Karpas-422 (cell line): ENCODE measurements at regions not wholly inside any gene's neighbourhood (a gene's known extent, or its start where the extent isn't known, plus 50 kb on each side); places are given as distances from the start of the nearest gene placed in this dataset.

Source experiments
- DNase-seq: peaks from one replicate; pipeline ENCODE4 v3.0.0-alpha.2; 2015
- H2AFZ ChIP-seq: fragments of 200-600 bp; sonication (generic); 2 replicates; pipeline ENCODE4 v1.6.1; 2014; ENCODE audit warnings: antibody characterized with exemption, low read length, mixed read lengths
- H3K27ac ChIP-seq: fragments of 200-600 bp; sonication (generic); 2 replicates; pipeline ENCODE4 v1.5.1; 2014; ENCODE audit warnings: mild to moderate bottlenecking, low read length, moderate library complexity
- H3K27me3 ChIP-seq: fragments of 200-600 bp; sonication (generic); 2 replicates; pipeline ENCODE4 v1.6.1; 2014; ENCODE audit warnings: low read length, mixed read lengths
- H3K36me3 ChIP-seq: fragments of 200-600 bp; sonication (generic); 2 replicates; pipeline ENCODE4 v1.6.1; 2014; ENCODE audit warnings: low read length, mixed read lengths; ENCODE audit not compliant: insufficient read depth
- H3K4me1 ChIP-seq: fragments of 200-600 bp; sonication (generic); 2 replicates; pipeline ENCODE4 v1.6.1; 2014; ENCODE audit warnings: mild to moderate bottlenecking, low read length, mixed read lengths
- H3K4me2 ChIP-seq: fragments of 200-600 bp; sonication (generic); 2 replicates; pipeline ENCODE4 v1.6.1; 2014; ENCODE audit warnings: low read length, low read depth, mild to moderate bottlenecking; ENCODE audit not compliant: poor library complexity, severe bottlenecking
- H3K4me3 ChIP-seq: fragments of 200-600 bp; sonication (generic); 2 replicates; pipeline ENCODE4 v1.5.1; 2014; ENCODE audit warnings: mild to moderate bottlenecking, antibody characterized with exemption, low read length, mixed read lengths
- H3K79me2 ChIP-seq: fragments of 200-600 bp; sonication (generic); 2 replicates; pipeline ENCODE4 v1.6.1; 2014; ENCODE audit warnings: mild to moderate bottlenecking, low read length, mixed read lengths
- H3K9ac ChIP-seq: fragments of 200-600 bp; sonication (generic); 2 replicates; pipeline ENCODE4 v1.6.0; 2014; ENCODE audit warnings: low read length
- H3K9me2 ChIP-seq: fragments of 200-600 bp; sonication (generic), shearing (Covaris generic); replicated peaks from 2 replicates; pipeline ENCODE4 v1.6.0; 2014; ENCODE audit warnings: mild to moderate bottlenecking, low read length, moderate library complexity; ENCODE audit not compliant: insufficient read depth
- H3K9me3 ChIP-seq: fragments of 300-700, 200-600 bp; sonication (generic); 2 replicates; pipeline ENCODE4 v1.6.1; 2014; ENCODE audit warnings: low read length, mixed read lengths
- H4K20me1 ChIP-seq: fragments of 200-600 bp; sonication (generic); 2 replicates; pipeline ENCODE4 v1.6.1; 2014; ENCODE audit warnings: mild to moderate bottlenecking, antibody characterized with exemption, low read length, low read depth; ENCODE audit not compliant: insufficient read depth

- Histone ChIP-seq H3K4me1 (no peaks in the 10 kb centered on the region), H3K36me3 (no peaks in the 10 kb centered on the region), H3K9ac (no peak overlapping the region), H3K9me2 (no peaks in the 10 kb centered on the region), H3K4me3 (no peak overlapping the region), H3K79me2 (no peaks in the 10 kb centered on the region), H3K27ac (no peak overlapping the region), H3K27me3 (no peaks in the 10 kb centered on the region), H2AFZ (no peak overlapping the region), H3K4me2 (no peak overlapping the region), H3K9me3 (no peaks in the 10 kb centered on the region), H4K20me1 (no peaks in the 10 kb centered on the region)
- no peak for DNase-seq
Observed at GRCh38 chr12:102708108-102708507, 208.9 kb downstream of the PAH start.

- no peaks in the 10 kb centered on the region for H3K9me3 ChIP-seq
- H3K27ac ChIP-seq = no peak overlapping the region
- no peaks in the 10 kb centered on the region for H3K79me2 ChIP-seq
- H2AFZ ChIP-seq = no peak overlapping the region
- H3K27me3 ChIP-seq = no peaks in the 10 kb centered on the region
- H3K9ac ChIP-seq = no peak overlapping the region
- H3K4me1 ChIP-seq = no peaks in the 10 kb centered on the region
- no peak overlapping the region for H3K4me2 ChIP-seq
- no peaks in the 10 kb centered on the region for H3K36me3 ChIP-seq
- H3K9me2 ChIP-seq = no peaks in the 10 kb centered on the region
- no peak overlapping the region for H3K4me3 ChIP-seq
- peak; percentile 76 for DNase-seq
- no peaks in the 10 kb centered on the region for H4K20me1 ChIP-seq
Observed at GRCh38 chr12:102702447-102703114, 214.5 kb downstream of the PAH start.

GRCh38 chr12:102696045-102696444 is 215.7 kb upstream of the IGF1 start:
- Histone ChIP-seq H3K79me2 (no peaks in the 10 kb centered on the region), H3K27ac (no peak overlapping the region), H3K36me3 (no peaks in the 10 kb centered on the region), H3K9me2 (no peaks in the 10 kb centered on the region), H2AFZ (no peak overlapping the region), H3K4me3 (no peak overlapping the region), H3K4me1 (no peaks in the 10 kb centered on the region), H3K9ac (no peak overlapping the region), H3K27me3 (no peaks in the 10 kb centered on the region), H3K4me2 (no peak overlapping the region), H4K20me1 (no peaks in the 10 kb centered on the region), H3K9me3 (no peaks in the 10 kb centered on the region)
- no peak for DNase-seq

GRCh38 chr12:102694903-102695302 is 214.5 kb upstream of the IGF1 start:
- Histone ChIP-seq H3K36me3 (no peaks in the 10 kb centered on the region), H3K9me3 (no peaks in the 10 kb centered on the region)
- no peak for DNase-seq

GRCh38 chr12:102691773-102692555 is 211.6 kb upstream of the IGF1 start:
- Histone ChIP-seq H3K4me2 (no peak overlapping the region), H3K9me2 (no peaks in the 10 kb centered on the region), H3K79me2 (no peaks in the 10 kb centered on the region)

More at GRCh38 chr12:102694903-102695302, 214.5 kb upstream of the IGF1 start:
- H3K4me1 ChIP-seq = no peaks in the 10 kb centered on the region
- H3K4me2 ChIP-seq = no peak overlapping the region
- H2AFZ ChIP-seq = no peak overlapping the region
- H3K9ac ChIP-seq = no peak overlapping the region
- no peaks in the 10 kb centered on the region for H3K27me3 ChIP-seq
- H3K79me2 ChIP-seq = no peaks in the 10 kb centered on the region
- H3K4me3 ChIP-seq = no peak overlapping the region
- H3K9me2 ChIP-seq = no peaks in the 10 kb centered on the region
- H3K27ac ChIP-seq = no peak overlapping the region
- no peaks in the 10 kb centered on the region for H4K20me1 ChIP-seq

GRCh38 chr12:102690253-102690652 is 209.9 kb upstream of the IGF1 start:
- H3K79me2 ChIP-seq = no peaks in the 10 kb centered on the region
- H3K36me3 ChIP-seq = no peaks in the 10 kb centered on the region
- H3K9me3 ChIP-seq = no peaks in the 10 kb centered on the region
- no peak overlapping the region for H3K4me3 ChIP-seq
- H3K4me1 ChIP-seq = no peaks in the 10 kb centered on the region
- no peak overlapping the region for H3K9ac ChIP-seq
- H3K4me2 ChIP-seq = no peak overlapping the region
- no peaks in the 10 kb centered on the region for H3K27me3 ChIP-seq
- no peak overlapping the region for H2AFZ ChIP-seq
- H3K27ac ChIP-seq = no peak overlapping the region
- H4K20me1 ChIP-seq = no peaks in the 10 kb centered on the region
- DNase-seq = no peak
- no peaks in the 10 kb centered on the region for H3K9me2 ChIP-seq

More at GRCh38 chr12:102691773-102692555, 211.6 kb upstream of the IGF1 start:
- no peaks in the 10 kb centered on the region for H4K20me1 ChIP-seq
- no peak overlapping the region for H3K4me3 ChIP-seq
- DNase-seq = no peak
- H3K27ac ChIP-seq = no peak overlapping the region
- H3K9ac ChIP-seq = no peak overlapping the region
- H3K36me3 ChIP-seq = no peaks in the 10 kb centered on the region
- no peaks in the 10 kb centered on the region for H3K4me1 ChIP-seq
- no peaks in the 10 kb centered on the region for H3K27me3 ChIP-seq
- no peaks in the 10 kb centered on the region for H3K9me3 ChIP-seq
- no peak overlapping the region for H2AFZ ChIP-seq

GRCh38 chr12:102689701-102690100 is 209.3 kb upstream of the IGF1 start:
- Histone ChIP-seq H3K4me1 (no peaks in the 10 kb centered on the region), H3K9me3 (no peaks in the 10 kb centered on the region), H3K4me3 (no peak overlapping the region), H3K9ac (no peak overlapping the region), H3K79me2 (no peaks in the 10 kb centered on the region), H3K27ac (no peak overlapping the region), H3K4me2 (no peak overlapping the region), H2AFZ (no peak overlapping the region), H3K27me3 (no peaks in the 10 kb centered on the region), H3K9me2 (no peaks in the 10 kb centered on the region), H4K20me1 (no peaks in the 10 kb centered on the region), H3K36me3 (no peaks in the 10 kb centered on the region)
- no peak for DNase-seq

- Histone ChIP-seq H3K36me3 (no peaks in the 10 kb centered on the region), H4K20me1 (no peaks in the 10 kb centered on the region), H3K9ac (no peak overlapping the region), H3K9me3 (no peaks in the 10 kb centered on the region), H2AFZ (no peak overlapping the region), H3K4me3 (no peak overlapping the region), H3K9me2 (no peaks in the 10 kb centered on the region), H3K27me3 (no peaks in the 10 kb centered on the region), H3K4me2 (no peak overlapping the region), H3K79me2 (no peaks in the 10 kb centered on the region), H3K27ac (no peak overlapping the region), H3K4me1 (no peaks in the 10 kb centered on the region)
- DNase-seq = no peak
Observed at GRCh38 chr12:102687523-102687922, 207.2 kb upstream of the IGF1 start.
